HEK293 (cell line): ENCODE measurements at regions not wholly inside any gene's neighbourhood (a gene's known extent, or its start where the extent isn't known, plus 50 kb on each side); places are given as distances from the start of the nearest gene placed in this dataset.

ENCODE experiments used
- ZNF138 ChIP-seq: fragments of 450-650 bp; formaldehyde crosslinking; IDR thresholded peaks from 2 replicates; pipeline ENCODE4 v1.5.1; 2016; ENCODE audit warnings: missing biosample characterization, missing genetic modification characterization, borderline replicate concordance
- TF ChIP-seq, protein P1 (sequence below): fragments of 450-650 bp; formaldehyde crosslinking; IDR thresholded peaks from 2 replicates; pipeline ENCODE4 v1.5.1; 2016; ENCODE audit warnings: missing biosample characterization, missing genetic modification characterization

DNA sequence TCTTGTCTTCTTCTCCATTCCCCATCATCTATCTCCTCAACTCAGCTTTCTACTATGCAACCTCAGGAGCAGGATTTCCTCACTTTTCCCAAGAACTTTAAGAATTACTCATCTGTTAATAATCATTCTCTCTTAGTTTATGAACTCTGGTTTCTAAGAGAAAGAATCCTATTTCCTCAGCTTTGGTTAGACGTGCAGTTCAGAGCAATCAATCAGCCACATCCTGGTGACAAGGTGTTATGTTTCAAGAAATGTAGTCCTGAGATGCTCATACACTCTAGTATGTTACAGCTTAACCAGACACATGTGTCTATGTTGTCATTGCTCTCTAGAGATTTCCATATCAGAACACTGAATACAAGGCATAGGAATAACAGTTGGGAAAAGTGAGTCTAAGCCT lies 277.9 kb downstream of the MBD2 start:
- TF ChIP-seq ZNF138 (tag by site-specific recombination): no peak
- TF ChIP-seq, protein P1, sequence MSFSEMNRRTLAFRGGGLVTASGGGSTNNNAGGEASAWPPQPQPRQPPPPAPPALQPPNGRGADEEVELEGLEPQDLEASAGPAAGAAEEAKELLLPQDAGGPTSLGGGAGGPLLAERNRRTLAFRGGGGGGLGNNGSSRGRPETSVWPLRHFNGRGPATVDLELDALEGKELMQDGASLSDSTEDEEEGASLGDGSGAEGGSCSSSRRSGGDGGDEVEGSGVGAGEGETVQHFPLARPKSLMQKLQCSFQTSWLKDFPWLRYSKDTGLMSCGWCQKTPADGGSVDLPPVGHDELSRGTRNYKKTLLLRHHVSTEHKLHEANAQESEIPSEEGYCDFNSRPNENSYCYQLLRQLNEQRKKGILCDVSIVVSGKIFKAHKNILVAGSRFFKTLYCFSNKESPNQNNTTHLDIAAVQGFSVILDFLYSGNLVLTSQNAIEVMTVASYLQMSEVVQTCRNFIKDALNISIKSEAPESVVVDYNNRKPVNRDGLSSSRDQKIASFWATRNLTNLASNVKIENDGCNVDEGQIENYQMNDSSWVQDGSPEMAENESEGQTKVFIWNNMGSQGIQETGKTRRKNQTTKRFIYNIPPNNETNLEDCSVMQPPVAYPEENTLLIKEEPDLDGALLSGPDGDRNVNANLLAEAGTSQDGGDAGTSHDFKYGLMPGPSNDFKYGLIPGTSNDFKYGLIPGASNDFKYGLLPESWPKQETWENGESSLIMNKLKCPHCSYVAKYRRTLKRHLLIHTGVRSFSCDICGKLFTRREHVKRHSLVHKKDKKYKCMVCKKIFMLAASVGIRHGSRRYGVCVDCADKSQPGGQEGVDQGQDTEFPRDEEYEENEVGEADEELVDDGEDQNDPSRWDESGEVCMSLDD (tag by site-specific recombination): no peak
